WI38 (cell line): ENCODE measurements at regions not wholly inside any gene's neighbourhood (a gene's known extent, or its start where the extent isn't known, plus 50 kb on each side); places are given as distances from the start of the nearest gene placed in this dataset.

Source experiments
- H3K4me3 ChIP-seq: 2 replicates; pipeline ENCODE4 v1.5.1; 2011; ENCODE audit warnings: low read depth, mild to moderate bottlenecking, control low read depth, low read length
- TF ChIP-seq, protein P1 (sequence below): IDR thresholded peaks from 2 replicates; pipeline ENCODE4 v1.5.1; 2012; ENCODE audit warnings: low read depth, mild to moderate bottlenecking, control low read depth, low read length

DNA sequence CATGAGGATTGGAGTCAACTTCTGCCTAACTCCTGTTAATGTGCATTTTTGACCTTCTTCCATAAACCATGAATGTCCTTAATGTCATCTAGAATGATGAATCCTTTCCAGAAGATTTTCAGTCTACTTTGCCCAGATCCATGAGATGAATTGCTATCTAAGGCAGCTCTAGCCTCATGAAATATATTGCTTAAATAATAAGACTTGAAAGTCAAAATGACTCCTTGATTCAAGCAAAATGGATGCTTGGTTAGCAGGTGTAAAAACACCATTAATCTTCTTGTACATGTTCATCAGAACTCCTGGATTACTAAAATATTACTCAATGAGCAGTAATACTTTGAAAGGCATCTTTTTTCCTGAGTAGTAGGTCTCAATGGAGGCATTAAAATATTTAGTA is 238.5 kb upstream of the ZC3H12C start:
- no peak overlapping the region for H3K4me3 ChIP-seq
- TF ChIP-seq, protein P1, sequence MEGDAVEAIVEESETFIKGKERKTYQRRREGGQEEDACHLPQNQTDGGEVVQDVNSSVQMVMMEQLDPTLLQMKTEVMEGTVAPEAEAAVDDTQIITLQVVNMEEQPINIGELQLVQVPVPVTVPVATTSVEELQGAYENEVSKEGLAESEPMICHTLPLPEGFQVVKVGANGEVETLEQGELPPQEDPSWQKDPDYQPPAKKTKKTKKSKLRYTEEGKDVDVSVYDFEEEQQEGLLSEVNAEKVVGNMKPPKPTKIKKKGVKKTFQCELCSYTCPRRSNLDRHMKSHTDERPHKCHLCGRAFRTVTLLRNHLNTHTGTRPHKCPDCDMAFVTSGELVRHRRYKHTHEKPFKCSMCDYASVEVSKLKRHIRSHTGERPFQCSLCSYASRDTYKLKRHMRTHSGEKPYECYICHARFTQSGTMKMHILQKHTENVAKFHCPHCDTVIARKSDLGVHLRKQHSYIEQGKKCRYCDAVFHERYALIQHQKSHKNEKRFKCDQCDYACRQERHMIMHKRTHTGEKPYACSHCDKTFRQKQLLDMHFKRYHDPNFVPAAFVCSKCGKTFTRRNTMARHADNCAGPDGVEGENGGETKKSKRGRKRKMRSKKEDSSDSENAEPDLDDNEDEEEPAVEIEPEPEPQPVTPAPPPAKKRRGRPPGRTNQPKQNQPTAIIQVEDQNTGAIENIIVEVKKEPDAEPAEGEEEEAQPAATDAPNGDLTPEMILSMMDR = no peak

DNA sequence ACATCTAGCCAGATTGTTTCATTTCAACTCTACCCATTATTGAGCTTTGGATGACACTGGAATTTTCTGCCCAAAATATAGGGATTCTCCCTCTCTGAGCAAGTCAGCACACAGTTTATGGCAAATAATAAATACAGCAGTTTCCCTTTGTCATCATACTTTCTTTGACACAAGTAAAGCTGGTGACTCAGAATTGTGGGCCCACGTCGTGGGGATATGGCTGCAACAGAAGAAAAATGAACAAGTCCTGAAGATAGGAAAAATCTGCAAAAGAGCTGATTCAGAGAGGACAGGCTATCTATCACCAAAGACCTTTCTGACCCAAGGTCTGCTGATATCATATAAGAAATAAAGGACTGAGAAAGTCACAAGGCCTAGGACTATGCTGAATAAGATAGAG is 236.3 kb upstream of the ZC3H12C start:
- H3K4me3 ChIP-seq = no peak overlapping the region
- TF ChIP-seq, protein P1 = no peak

DNA sequence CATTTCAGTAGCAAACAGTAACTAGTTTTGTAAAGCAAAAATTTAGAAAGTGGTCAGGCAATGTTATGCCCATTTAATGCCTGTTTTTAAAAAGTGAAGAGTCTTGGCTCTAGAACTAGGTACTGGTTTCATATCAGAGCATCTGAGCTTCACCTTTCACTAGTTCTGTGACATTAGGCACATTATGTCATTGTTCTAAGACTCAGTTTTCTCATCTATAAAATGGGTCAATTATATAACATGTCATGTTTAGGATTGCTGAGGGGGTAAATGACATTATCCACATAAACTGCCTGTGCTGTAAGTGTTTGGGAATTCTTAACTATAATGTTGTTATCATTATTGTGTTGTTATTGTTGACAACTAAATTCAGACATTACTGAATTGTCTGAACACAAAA is 235.6 kb upstream of the ZC3H12C start:
- H3K4me3 ChIP-seq = no peak overlapping the region
- TF ChIP-seq, protein P1 = no peak

DNA sequence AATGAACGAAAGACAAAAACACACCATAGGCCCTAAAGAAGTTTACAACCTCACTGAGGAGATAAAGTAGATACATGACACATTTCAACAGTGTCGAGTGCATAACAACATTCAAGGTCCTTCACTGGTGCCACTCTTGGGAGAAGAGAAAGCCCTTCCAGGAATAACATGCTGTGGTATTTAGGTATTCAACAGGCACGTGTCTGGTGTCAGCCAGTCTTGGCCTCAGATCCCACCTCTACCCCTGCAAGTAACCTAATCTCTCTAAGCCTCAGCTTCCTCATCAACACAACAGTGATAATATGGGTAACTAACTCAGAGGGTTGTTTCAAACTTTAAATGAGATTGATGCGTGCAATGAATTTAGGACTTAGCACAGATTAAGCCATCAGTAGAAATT is 235.0 kb upstream of the ZC3H12C start:
- TF ChIP-seq, protein P1 = no peak
- no peak overlapping the region for H3K4me3 ChIP-seq

DNA sequence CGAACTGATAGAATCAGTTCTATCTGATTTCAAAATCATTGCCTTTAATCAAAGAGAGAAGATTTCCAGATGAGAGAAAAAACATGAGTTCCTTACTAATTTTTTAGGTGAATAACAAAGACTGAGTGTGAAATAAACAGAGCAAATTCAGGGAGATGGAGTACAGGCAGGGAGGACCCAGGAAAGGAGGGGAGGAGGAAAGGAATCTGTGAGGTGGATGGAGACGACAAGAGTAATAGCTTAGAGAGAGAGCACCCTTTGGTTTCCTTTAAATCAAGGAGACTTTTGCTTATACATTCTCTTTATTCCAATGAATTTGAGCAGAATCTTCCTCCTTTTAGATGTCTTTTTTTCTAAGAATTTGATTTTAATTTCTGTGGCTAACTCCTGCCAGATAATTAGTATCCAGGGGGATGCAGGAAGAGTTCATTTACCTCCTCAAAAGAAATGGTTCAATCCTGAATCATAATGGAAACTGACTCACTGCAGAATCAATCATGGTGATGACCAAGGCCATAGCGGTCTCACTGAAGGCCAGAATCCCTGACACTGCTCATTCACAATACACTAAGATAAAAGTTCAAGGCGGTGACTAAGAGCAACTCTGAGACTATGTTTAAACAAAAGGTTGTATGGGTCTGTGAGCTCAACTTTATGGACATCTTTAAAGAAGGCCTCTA is 234.0 kb upstream of the ZC3H12C start:
- H3K4me3 ChIP-seq = no peak overlapping the region
- TF ChIP-seq, protein P1 = no peak

DNA sequence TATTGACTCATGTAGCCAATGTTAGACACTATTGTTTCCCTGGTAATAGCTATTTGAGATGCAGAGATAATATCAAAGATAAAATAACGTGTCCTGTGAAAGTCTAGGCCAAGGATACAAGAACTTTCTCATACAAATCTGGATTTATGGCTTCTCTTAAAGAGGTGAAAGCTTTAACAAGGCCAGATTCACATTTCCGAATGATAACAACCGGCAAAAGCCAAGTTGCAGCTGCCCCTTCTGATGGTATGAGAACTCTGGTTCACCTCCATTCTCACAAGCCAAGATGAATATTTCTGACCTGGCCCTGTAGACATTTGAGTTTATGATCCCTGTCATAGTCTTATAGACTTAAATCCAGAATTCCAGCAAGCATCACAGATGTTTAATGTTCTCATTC is 230.4 kb upstream of the ZC3H12C start:
- H3K4me3 ChIP-seq = no peak overlapping the region
- TF ChIP-seq, protein P1 = no peak

DNA sequence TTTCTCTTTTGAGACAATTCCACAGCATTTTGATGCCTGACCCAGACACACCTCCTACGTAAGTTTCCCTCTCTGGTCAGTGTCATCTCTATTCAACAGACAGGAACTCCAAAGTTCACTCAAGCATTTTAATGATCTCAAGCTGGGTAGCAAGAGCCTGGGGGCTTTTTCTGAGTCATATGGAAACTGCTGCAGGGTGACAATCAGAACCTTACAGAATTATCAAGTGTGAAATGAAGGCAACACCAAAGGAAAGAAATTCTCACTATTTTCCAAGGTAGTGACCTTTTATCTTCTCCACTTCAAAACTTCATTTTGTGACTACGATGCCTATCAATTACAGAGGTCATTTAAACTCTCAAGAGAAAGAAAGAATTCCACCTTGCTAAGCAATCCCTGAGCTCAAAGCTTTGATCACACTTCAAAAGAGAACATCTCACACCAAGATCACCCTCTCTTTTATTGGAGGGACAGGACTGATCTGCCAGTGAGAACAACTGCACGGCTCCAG is 229.0 kb upstream of the ZC3H12C start:
- TF ChIP-seq, protein P1 = no peak
- no peak overlapping the region for H3K4me3 ChIP-seq
